ENCODE measurements at regions not wholly inside any gene's neighbourhood (a gene's known extent, or its start where the extent isn't known, plus 50 kb on each side); places are given as distances from the start of the nearest gene placed in this dataset.

GRCh38 chr12:82047446-82047845 lies 288.3 kb upstream of the PPFIA2 start:
- Histone ChIP-seq H3K4me3 (replicated peaks in 1 of 3) (no peak overlapping the region), H3K9me3 (no peaks in the 10 kb centered on the region), H3K36me3 (no peaks in the 10 kb centered on the region), H3K4me1 (no peaks in the 10 kb centered on the region), H3K27me3 (no peaks in the 10 kb centered on the region), H3K27ac (no peak overlapping the region)
- TF ChIP-seq POLR2A (IDR thresholded peaks at IDR 0.05) (no peak), CTCF (IDR thresholded peaks at IDR 0.05) (no peak)
- no peak for DNase-seq
- intact Hi-C loops (cut with DNase I): no loop called here
- WGBS, 2 donors: 59 to 79% methylated on average over 2 of the region's 2 CpGs

GRCh38 chr12:82040987-82041743 lies 282.0 kb upstream of the PPFIA2 start:
- no peak overlapping the region for H3K4me3 ChIP-seq (replicated peaks in 1 of 3)
- no peaks in the 10 kb centered on the region for H3K9me3 ChIP-seq
- WGBS, 2 donors: 64 to 77% methylated on average over 2 of the region's 2 CpGs
- no peaks in the 10 kb centered on the region for H3K36me3 ChIP-seq
- no peak overlapping the region for H3K27ac ChIP-seq
- H3K27me3 ChIP-seq: no peaks in the 10 kb centered on the region
- no peaks in the 10 kb centered on the region for H3K4me1 ChIP-seq
- no peak for DNase-seq
- intact Hi-C loops (cut with DNase I): no loop called here
- TF ChIP-seq POLR2A (IDR thresholded peaks at IDR 0.05) (no peak), CTCF (IDR thresholded peaks at IDR 0.05) (no peak)

- DNase-seq: no peak
- no peaks in the 10 kb centered on the region for H3K9me3 ChIP-seq
- intact Hi-C loops (cut with DNase I): no loop called here
- TF ChIP-seq CTCF (IDR thresholded peaks at IDR 0.05) (no peak), POLR2A (IDR thresholded peaks at IDR 0.05) (no peak)
- no peak overlapping the region for H3K27ac ChIP-seq
- no peaks in the 10 kb centered on the region for H3K27me3 ChIP-seq
- no peaks in the 10 kb centered on the region for H3K4me1 ChIP-seq
- H3K36me3 ChIP-seq: no peaks in the 10 kb centered on the region
- H3K4me3 ChIP-seq (replicated peaks in 1 of 3): no peak overlapping the region
These were observed 275.6 kb upstream of the PPFIA2 start for GRCh38 chr12:82034769-82035168.

GRCh38 chr12:82029936-82030335 lies 270.8 kb upstream of the PPFIA2 start:
- no peaks in the 10 kb centered on the region for H3K36me3 ChIP-seq

More at GRCh38 chr12:82029936-82030335, 270.8 kb upstream of the PPFIA2 start:
- Histone ChIP-seq H3K4me1 (no peaks in the 10 kb centered on the region), H3K27me3 (no peaks in the 10 kb centered on the region), H3K4me3 (replicated peaks in 1 of 3) (no peak overlapping the region), H3K9me3 (no peaks in the 10 kb centered on the region), H3K27ac (no peak overlapping the region)
- intact Hi-C loops (cut with DNase I): no loop called here
- WGBS, 2 donors: 80 to 83% methylated on average over 1 of the region's 1 CpG
- no peak for TF ChIP-seq CTCF (IDR thresholded peaks at IDR 0.05)
- TF ChIP-seq POLR2A (IDR thresholded peaks at IDR 0.05): no peak
- DNase-seq: no peak

All from thyroid gland (tissue), 4 donors.